Left lung (tissue), 4 donors: ENCODE measurements at regions not wholly inside any gene's neighbourhood (a gene's known extent, or its start where the extent isn't known, plus 50 kb on each side); places are given as distances from the start of the nearest gene placed in this dataset.

Experiments
- ATAC-seq: fragments of 200-7000 bp; cut with Tn5 transposase; one replicate; pipeline ENCODE4 v1.9.1; 2020; ENCODE audit warnings: moderate library complexity
- DNase-seq, 4 donors: peaks; one replicate each; pipeline ENCODE4 v3.0.0-alpha.2; 2013 to 2020
- H3K27ac ChIP-seq, 2 donors: fragments of 200-600 bp; sonication (generic) in 1 of 2; one replicate each; pipeline versions ENCODE4 v1.5.0 to v1.8.0; 2020 to 2021
- H3K27me3 ChIP-seq, 2 donors: fragments of 200-600 bp; sonication (generic) in 1 of 2; one replicate each; pipeline versions ENCODE4 v1.5.0 to v1.8.0; 2020 to 2021
- H3K36me3 ChIP-seq, 2 donors: fragments of 200-600 bp; sonication (generic) in 1 of 2; one replicate each; pipeline versions ENCODE4 v1.5.0 to v1.8.0; 2020 to 2021
- H3K4me1 ChIP-seq, 2 donors: fragments of 200-600 bp; one replicate each; pipeline ENCODE4 v1.8.0; 2021
- H3K4me3 ChIP-seq, 2 donors: fragments of 200-600 bp; sonication (generic) in 1 of 2; one replicate each; pipeline versions ENCODE4 v1.5.0 to v1.8.0; 2020 to 2021; ENCODE audit warnings: mild to moderate bottlenecking in 1 of 2
- H3K9me3 ChIP-seq, 2 donors: fragments of 200-600 bp; sonication (generic) in 1 of 2; one replicate each; pipeline versions ENCODE4 v1.5.0 to v1.8.0; 2020 to 2021
- intact Hi-C, 2 donors: fragments of 100-400 bp; cut with DNase I; formaldehyde crosslinking; loops; one replicate each; pipeline versions ENCODE4 v1.11.2 to v1.14.2; 2022
- TF ChIP-seq, protein P1 (sequence below), 2 donors: fragments of 200-600 bp; sonication (generic) in 1 of 2; IDR thresholded peaks; one replicate each; pipeline versions ENCODE4 v1.5.0 to v1.8.0; 2021; ENCODE audit warnings: antibody characterized with exemption in 2 of 2
- donor health status: DM: no; HTN: yes; CAD: no.
- donor health status: DM: no; HTN: no; CAD: no.

DNA sequence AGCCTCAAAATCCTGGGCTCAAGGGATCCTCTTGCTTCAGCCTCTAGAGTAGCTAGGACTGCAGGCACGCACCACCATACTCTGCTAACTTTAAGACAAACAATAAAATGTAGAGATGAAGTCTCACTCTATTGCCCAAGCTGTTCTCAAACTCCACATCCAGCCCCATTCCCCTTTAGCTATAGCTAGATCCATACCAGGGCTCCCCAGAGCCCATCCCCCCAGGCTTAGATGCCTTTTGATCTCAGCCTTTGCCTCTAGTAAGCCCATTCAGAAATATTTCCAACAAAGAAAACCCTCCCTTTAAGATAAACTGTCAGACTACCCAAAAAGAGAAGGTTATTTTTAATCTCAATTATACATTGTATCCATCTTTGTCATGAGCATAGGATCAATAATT, 325.4 kb downstream of the CHRM3 start:
- no peaks in the 10 kb centered on the region for H3K27me3 ChIP-seq
- intact Hi-C loops: no loop called here
- H3K4me1 ChIP-seq: no peaks in the 10 kb centered on the region
- H3K36me3 ChIP-seq: no peaks in the 10 kb centered on the region
- H3K4me3 ChIP-seq: no peak overlapping the region
- TF ChIP-seq, protein P1, sequence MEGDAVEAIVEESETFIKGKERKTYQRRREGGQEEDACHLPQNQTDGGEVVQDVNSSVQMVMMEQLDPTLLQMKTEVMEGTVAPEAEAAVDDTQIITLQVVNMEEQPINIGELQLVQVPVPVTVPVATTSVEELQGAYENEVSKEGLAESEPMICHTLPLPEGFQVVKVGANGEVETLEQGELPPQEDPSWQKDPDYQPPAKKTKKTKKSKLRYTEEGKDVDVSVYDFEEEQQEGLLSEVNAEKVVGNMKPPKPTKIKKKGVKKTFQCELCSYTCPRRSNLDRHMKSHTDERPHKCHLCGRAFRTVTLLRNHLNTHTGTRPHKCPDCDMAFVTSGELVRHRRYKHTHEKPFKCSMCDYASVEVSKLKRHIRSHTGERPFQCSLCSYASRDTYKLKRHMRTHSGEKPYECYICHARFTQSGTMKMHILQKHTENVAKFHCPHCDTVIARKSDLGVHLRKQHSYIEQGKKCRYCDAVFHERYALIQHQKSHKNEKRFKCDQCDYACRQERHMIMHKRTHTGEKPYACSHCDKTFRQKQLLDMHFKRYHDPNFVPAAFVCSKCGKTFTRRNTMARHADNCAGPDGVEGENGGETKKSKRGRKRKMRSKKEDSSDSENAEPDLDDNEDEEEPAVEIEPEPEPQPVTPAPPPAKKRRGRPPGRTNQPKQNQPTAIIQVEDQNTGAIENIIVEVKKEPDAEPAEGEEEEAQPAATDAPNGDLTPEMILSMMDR (IDR thresholded peaks at IDR 0.05): no peak
- DNase-seq (no peak), ATAC-seq (no peak)
- H3K27ac ChIP-seq: no peak overlapping the region
- no peaks in the 10 kb centered on the region for H3K9me3 ChIP-seq

- TF ChIP-seq, protein P1 (IDR thresholded peaks at IDR 0.05): no peak
- no peaks in the 10 kb centered on the region for H3K9me3 ChIP-seq
- peaks cover 0 to 21% of the 10 kb centered on the region in 2 donors for H3K4me1 ChIP-seq
- no peak overlapping the region for H3K27ac ChIP-seq
- no peaks in the 10 kb centered on the region for H3K36me3 ChIP-seq
- DNase-seq (no peak), ATAC-seq (no peak)
- no peaks in the 10 kb centered on the region for H3K27me3 ChIP-seq
- intact Hi-C loops: no loop called here
- no peak overlapping the region for H3K4me3 ChIP-seq
These were observed 330.9 kb downstream of the CHRM3 start for GRCh38 chr1:239717097-239717917.

DNA sequence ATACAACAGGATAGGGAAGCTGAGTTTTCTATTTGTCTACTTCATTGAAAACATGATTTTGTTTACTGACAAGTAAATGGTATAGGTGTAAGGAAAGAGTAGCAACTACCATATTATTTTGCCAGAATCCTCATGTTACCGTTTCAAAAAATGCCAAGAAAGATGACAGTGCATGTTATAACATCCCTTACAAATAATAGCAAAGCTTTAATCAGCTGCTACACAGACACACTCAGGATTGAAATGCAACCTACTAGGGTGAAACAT, 331.5 kb downstream of the CHRM3 start:
- no peaks in the 10 kb centered on the region for H3K36me3 ChIP-seq
- intact Hi-C loops: no loop called here
- no peaks in the 10 kb centered on the region for H3K27me3 ChIP-seq
- TF ChIP-seq, protein P1 (IDR thresholded peaks at IDR 0.05): no peak
- H3K4me1 ChIP-seq: peaks cover 0 to 21% of the 10 kb centered on the region in 2 donors
- no peak overlapping the region for H3K27ac ChIP-seq
- DNase-seq (no peak), ATAC-seq (no peak)
- no peak overlapping the region for H3K4me3 ChIP-seq
- H3K9me3 ChIP-seq: no peaks in the 10 kb centered on the region

- DNase-seq: no peak
- no peaks in the 10 kb centered on the region for H3K27me3 ChIP-seq
- no peak for ATAC-seq
- H3K4me3 ChIP-seq: no peak overlapping the region
- H3K27ac ChIP-seq: no peak overlapping the region
- TF ChIP-seq, protein P1 (IDR thresholded peaks at IDR 0.05): no peak
- H3K36me3 ChIP-seq: no peaks in the 10 kb centered on the region
- H3K4me1 ChIP-seq: peaks cover 0 to 21% of the 10 kb centered on the region in 2 donors
- intact Hi-C loops: no loop called here
- no peaks in the 10 kb centered on the region for H3K9me3 ChIP-seq
These were observed 332.2 kb downstream of the CHRM3 start for GRCh38 chr1:239718571-239718970.

- no peak for ATAC-seq
- Histone ChIP-seq H3K27ac (peak overlapping the region in 1 of 2 donors; percentile 35), H3K36me3 (no peaks in the 10 kb centered on the region), H3K27me3 (no peaks in the 10 kb centered on the region), H3K4me3 (no peak overlapping the region), H3K9me3 (no peaks in the 10 kb centered on the region), H3K4me1 (peaks cover 0 to 21% of the 10 kb centered on the region in 2 donors)
- TF ChIP-seq, protein P1 (IDR thresholded peaks at IDR 0.05): no peak
- no peak for DNase-seq
- intact Hi-C loops: no loop called here
These were observed 332.7 kb downstream of the CHRM3 start for GRCh38 chr1:239718997-239719628.
